NCI-H2171 treated with DMSO at 0.1 percent for 48 hours (cell line): ENCODE measurements at regions not wholly inside any gene's neighbourhood (a gene's known extent, or its start where the extent isn't known, plus 50 kb on each side); places are given as distances from the start of the nearest gene placed in this dataset.
A peak's percentile ranks its signal among the peaks of the same experiment; 100 is the strongest.

ENCODE experiments used
- DNase-seq: peaks from one replicate; lab custom pipeline; 2025; lab: John Stamatoyannopoulos, UW

DNA sequence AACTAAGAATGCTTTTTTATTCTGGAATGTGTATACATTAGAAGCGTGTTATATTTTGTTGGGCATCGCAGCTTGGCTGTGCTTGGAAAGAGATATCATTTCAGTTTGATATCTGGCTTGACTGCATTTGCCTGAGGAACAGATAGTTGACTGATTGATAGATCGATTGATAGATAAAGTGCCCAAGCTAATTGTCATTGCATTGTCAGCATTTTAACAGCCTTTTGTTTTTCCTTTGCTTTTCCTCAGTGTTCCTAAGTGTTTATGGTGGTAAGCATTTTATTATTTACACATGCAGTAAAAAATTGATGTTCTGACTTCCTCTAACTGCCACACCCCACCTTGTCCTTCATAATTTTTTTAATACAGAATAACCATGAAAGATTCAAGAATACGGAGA lies 180.9 kb upstream of the GRIK2 start:
- DNase-seq: no peak

DNA sequence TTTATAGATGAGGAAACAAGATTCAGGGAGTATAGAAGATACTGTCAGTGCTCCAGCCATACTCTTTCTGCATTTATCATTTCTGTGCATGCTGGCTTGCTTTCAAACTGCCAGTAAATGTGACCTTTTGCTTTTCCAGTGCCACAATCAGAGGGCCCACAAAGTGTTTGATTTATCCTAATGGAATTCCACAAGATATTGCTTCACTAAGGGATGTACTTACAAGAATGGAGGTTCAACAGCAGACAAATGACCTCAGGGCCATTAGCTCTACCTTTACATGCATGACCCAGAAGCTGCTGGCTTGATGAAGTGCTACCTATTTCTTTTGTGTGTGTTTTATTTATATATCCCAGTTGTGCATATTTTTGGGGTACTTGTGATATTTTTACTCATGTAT lies 171.5 kb upstream of the GRIK2 start:
- DNase-seq: no peak

DNA sequence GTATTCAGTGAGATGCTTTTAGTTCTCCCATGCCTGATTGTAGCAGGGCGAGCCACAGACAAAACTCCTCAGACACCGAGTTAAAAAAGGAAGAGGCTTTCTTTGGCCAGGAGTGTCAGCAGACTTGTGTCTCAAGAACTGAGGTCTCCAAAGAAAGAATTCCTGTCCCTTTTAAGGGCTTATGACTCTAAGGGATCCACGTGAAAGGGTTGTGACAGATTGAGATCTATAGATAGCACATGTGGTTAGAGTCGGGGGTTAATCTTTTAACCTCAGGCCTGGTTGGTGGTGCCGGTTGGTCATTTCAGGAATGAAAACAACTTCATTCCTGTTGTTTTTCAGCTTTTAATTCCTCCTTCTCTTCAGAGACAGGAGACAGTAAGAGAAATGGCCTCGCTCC lies 168.8 kb upstream of the GRIK2 start:
- DNase-seq: no peak

DNA sequence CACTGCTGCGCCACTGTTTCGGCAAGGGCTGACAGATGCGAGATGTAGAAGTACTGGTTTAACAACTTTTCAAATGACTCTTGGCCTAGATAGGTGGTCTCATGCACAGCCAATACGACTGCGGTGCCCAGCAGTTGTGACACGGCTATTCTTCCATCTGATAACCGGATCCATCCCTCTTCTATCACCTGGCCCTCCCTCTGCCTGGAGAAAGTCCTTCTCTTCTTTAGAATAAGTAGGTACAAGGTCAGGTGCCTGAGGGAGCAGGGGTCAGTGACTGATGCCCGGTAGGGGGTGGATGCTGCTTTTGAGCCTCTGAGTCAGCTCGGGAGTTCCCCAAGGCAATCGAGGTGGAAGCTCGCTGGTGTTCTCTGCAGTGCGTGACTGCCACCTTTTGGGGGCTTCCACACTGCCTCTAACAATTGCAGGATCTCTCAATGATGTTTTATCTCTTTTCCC lies 166.8 kb upstream of the GRIK2 start:
- DNase-seq: peak; percentile 22

DNA sequence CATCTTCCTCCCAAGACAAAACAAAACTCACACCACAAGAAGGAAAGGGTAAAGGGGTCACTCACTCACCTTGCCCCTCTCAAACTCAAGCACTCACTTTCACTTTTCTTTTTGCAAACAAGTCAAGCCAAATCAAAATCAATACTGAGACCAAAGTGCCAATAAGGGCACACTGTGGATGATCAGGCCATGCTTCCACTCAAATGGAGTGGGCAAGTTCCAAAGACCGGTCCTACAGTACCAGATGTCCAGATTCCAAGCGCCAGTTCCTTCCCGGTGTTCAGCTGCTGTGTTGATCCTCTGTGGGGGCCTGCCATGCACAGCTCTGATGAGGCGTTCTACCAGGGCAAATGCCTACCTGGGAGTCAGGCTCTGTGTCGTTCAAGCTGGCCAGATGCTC lies 162.6 kb upstream of the GRIK2 start:
- no peak for DNase-seq

DNA sequence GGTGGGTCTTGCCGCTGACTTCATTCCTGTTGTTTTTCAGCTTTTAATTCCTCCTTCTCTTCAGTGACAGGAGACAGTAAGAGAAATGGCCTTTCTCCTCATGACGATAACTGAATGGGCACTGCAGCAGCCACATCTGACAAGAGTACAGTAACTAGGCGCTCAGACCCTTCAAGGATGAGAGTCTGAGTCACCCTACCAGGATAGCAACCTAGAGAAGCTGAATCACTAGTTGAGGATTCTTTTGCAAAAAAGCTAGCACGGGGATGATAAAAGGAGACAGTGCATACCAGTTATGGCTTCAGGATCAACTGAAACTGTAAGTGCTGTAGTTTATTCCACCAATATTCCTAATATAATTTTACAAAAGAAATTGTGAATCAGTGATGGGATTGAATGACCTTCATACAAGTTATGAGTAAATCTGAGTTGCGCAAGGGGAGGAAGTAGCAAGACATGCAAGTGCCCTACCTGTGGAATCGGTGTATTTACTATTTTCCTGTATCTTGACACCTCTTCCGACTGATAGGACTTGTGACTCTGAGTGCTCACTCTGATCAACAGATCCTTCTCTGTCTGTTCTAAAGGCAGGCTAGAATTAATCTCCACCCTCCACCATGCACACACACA lies 161.8 kb upstream of the GRIK2 start:
- DNase-seq: no peak

DNA sequence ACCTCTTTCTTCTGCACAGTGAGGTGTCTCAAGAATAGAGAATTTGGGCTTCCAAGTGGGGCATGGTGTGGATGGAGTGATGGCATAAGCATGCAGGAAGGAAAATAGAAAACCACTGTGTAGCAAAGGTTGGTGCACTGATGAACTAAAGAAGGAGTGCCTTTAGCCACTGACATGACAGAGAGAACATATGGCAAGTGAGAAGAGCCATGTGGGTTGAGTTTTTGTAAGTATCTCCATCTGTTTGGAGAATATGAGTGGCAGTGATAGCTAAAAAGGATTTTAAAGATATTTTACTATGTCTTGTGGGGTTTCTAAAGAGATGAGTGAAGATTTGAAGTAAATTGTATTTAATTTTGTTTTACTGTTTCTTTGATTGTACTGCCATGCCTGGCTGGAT lies 160.5 kb upstream of the GRIK2 start:
- DNase-seq: peak; percentile 81

DNA sequence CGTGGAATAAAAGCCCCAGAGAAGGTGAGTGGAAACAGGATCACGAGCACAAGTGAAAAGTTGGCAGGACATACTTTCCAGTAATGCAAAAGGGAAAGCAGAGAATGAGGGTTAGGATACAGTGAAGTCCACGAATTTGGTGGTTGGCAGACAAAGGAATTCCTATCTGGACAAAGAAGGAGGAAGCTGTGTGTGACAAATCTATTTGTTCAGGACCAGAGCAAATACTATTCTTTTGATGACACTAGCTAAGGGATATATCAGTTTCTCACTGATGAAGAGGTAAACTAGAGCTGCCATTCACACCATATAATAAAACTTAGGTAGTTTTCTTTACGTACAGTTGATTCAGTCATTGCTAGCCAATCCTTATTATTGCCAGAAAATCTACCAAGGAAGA lies 156.8 kb upstream of the GRIK2 start:
- no peak for DNase-seq

DNA sequence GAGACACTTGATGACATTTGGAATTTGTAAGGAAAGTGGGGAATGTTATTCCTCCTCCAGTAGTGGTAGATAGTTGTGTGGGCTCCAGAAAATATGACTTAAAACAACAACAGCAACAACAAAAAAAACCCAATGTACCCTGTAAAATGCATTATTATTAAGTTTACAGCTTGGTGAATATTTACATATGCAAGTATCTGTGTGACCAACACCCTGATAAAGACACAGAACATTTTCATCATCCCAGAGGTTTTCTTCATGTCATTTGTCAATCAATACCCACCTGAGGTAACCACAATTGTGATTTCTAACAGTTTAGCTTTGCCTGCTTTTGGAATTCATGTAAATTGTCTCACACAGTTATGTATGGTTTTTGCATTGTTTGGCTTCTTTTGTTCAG lies 152.1 kb upstream of the GRIK2 start:
- DNase-seq: no peak

DNA sequence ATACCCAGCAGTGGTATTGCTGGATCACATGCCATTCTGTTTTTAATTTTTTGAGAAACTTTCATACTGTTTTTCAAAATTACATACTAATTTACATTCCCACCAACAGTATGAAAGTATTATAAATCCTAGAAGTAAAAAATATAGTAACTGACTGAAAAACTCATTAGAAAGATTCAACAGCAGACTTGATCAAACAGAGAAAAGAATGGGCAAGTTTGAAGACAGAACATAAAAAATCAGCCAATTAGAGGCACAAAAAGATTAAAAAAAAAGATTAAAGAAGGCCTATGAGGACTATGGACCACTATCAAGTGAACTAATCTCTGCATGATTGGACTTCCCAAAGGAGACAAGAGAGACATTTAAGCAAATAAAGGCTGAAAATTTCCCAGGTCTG lies 144.0 kb upstream of the GRIK2 start:
- DNase-seq: no peak

DNA sequence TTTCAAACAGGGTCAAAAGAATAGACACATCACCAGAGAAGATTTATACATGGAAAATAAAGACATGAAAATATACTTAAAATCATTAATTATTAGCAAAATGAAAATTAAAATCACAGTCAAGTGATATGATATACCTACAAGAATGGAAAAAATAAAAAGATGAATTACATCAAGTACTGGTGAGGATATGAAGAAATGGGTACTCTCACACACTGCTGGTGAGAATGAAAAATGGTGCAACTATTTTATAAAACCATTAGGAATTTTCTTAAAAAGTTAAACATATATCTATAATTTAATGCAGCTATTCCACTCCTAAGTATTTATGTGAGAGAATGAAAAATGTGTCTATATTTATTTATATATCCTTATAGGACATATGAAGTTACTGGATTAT lies 136.3 kb upstream of the GRIK2 start:
- no peak for DNase-seq

DNA sequence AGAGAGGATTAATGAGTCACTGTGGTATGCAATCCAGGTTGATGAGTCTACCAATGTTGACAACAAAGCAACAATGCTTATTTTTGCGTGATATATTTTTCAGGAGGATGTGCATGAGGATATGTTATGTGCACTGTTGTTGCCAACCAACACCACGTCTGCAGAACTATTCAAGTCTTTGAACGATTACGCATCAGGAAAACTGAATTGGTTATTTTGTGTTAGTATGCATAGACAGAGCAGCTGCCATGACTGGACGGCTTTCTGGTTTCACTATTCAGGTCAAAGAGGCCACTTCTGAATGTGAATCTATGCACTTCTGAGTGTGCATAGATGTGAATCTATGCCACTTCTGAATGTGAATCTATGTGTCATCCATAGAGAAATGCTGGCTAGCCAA lies 134.0 kb upstream of the GRIK2 start:
- DNase-seq: no peak

DNA sequence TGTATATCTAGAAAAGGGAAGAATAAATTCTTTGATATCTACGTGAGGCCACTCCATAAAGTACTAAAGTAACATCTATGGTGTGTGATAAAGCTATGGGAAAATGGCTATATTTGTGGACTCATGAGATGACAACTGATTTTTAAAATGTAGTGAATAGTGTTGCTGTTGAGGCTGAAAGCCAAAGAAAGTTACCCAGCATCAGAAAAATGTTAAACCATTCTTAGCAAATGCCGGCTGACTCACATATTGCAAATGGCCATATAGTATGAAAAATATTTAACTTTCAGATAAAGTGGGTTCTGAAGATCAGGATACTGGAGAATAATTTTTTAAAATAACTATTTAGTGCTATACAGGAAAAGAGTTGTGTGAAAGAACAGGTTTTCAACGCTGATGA lies 129.9 kb upstream of the GRIK2 start:
- no peak for DNase-seq

DNA sequence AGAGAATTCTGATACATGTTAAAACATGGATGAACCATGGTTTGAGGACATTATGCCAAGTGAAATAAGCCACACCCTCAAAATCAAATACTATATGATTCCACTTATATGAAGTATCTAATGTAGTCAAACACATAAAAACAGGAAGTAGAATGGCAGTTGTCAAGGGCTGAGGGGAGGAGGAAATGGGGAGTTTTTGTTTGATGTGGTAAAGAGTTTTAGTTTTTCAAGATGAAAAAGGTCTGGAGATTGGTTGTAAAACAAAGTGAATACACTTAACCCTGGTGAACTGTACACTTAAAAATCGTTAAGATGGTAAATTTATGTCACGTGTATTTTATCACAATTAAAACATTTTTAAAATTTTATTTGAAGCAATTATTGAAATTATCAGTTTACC lies 127.4 kb upstream of the GRIK2 start:
- DNase-seq: no peak

DNA sequence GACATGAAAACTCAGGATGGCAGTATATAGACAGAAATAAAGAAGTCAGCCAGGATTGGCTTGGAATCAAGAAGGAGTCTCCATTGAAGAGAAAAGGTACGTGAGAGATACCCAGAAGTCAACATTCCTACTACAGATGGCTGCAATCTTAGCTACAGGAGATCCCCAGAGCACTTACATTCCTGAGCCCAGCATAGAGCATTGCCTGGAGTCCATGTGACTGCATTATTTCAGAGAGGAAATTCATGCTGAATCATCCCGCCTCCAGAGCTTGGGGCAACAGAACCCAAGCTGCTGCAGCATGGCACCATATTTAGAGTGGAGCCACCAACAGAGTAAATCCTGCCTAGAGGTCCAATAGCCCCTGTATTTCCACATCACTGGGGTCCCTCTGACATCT lies 125.0 kb upstream of the GRIK2 start:
- no peak for DNase-seq

DNA sequence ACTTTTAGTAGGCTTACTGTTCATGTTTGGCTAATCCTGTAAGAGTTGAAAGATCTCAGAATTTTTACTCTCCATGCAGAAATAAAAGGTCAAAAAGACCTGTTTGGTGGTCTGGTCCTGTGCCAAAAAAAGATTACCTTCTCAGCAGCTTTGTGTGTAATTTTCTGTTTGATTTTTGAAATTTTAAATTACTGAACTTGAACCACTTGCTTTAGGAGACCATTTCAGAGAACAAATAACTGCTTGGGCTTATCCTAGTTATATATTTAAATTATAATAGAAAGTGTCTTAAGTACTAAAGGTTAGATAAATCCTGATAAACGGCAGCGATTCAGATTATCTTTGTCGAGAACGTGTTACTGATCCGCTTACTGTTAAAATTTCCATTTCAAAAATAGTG lies 118.3 kb upstream of the GRIK2 start:
- DNase-seq: no peak

DNA sequence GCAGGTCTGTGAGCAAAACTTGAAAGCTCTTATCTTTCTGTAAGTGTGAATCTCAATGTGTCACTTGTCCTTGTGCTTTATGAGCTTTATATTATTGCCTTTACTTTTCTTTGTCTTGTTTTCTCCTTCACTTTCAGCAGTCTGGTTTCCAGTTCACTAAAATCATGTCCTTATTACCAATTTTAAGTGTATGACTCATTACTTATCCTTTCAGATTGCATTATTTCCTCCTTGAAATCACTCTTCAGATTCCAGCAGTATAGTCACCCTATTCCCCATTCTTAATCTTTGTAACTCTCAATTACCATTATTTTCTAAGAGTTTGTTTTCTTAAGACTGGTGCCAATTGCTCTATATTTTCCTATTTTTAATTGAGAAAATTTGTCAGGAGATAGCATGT lies 117.4 kb upstream of the GRIK2 start:
- no peak for DNase-seq

DNA sequence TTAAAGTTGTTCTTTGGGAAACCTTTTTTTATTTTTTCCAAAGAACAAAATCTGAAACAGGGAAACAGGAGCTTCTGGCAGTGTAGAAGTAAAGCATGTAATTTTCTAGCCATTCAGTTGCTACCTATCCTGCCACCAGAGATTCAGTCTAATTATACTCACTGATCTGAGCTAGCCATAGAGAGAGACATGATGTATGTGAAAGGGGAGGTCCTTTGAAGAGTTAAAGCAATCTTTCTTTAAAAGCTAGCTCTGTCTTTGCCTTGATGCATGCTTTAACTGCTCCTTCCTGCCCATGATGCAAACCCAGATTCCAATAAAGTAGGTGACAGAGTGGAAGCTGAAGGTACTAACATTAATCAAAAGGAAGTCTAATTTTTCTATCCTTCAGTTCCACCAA lies 114.1 kb upstream of the GRIK2 start:
- no peak for DNase-seq

DNA sequence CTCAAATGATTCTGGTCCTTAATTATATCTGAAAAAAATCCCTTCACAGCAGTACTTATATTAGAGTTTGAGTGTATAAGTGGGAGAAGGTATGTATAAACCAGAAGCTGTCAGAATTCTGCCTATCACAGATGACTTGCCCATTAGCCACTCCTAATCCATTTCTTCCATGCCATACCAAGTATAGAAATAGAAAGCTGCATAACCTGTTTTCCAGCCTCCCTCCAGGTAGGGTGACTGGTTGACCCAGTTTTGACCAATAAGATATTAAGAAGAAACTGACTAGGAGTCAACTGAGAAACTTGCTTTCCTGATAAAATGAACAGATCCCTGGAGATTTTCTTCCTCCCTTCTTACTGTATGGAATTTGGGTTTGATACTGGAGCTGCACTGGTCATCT lies 112.2 kb upstream of the GRIK2 start:
- DNase-seq: no peak

DNA sequence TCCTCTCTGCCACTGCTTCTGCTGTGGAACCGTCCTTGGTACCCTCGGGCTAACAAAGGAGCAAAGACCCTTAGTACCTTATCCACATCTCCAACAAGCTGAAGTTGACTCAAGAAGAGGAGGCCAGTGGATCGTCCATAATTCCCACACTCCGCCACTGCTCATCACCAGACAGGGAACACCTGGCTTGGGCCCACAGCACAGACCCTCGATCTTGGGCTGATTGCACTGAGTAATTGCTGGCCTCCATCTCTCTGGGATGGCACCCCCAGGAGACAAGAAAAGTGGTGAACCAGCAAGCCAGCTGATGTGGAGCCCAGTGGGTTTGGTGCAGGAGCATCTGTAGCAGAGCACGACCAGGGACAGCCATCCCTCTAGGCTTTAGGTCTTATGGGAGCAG lies 109.4 kb upstream of the GRIK2 start:
- no peak for DNase-seq

DNA sequence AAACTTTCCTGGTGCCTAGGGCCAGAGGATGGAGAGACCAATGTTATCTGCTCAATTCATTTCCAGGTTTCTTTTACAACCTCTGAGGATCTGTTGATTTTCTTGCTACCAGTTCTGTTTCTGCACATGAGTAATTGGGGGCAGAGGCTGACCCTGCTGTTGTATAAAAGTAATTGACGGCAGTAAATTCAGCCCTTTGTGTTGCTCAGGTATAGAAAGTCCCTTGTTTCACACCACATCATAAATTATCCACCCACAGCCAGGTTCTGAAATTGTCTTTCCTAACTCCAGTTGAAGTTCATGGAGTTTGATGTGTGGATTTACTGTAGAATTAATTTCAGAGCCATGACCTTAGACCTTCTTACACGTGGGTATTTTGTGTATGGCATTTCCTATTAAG lies 107.4 kb upstream of the GRIK2 start:
- DNase-seq: no peak

DNA sequence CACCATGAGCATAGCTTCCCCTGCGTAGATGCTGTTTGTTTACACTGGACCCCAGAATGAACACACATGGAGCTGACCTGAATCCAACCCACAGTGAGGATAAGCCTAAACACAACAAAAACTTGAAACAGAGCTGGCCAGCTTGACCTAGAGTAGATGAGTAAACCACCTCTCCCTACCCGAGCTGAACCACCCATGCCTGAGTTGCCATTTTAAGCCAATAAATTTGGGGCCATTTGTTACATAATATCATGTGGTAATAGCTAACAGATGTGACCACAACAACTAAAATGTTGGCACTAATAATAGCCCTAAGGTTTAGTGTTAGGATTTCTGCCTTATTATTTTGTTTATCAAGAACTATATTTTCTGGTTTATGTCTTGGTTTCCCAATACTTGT lies 103.2 kb upstream of the GRIK2 start:
- DNase-seq: no peak

DNA sequence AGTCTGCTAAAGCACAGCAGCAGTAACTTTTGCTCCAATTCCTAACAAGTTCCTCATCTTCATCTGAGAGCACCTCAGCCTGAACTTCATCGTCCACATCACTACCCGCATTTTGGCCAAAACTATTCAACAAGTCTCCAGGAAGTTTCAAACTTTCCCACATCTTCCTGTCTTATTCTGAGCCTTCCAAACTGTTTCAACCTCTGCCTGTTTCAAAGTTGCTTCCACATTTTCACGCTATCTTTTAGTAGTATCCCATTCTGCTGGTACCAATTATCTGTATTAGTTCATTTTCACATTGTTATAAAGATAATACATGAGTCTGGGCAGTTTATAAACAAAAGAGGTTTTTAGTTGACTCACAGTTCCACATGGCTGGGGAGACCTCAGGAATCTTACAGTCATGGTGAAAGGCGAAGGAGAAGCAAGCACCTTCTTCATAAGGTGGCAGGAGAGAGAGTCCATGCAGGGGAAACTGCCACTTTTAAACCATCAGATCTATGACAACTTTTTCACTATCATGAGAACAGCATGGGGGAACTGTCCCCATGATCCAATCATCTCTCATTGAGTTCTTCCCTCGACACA lies 99.4 kb upstream of the GRIK2 start:
- DNase-seq: no peak

DNA sequence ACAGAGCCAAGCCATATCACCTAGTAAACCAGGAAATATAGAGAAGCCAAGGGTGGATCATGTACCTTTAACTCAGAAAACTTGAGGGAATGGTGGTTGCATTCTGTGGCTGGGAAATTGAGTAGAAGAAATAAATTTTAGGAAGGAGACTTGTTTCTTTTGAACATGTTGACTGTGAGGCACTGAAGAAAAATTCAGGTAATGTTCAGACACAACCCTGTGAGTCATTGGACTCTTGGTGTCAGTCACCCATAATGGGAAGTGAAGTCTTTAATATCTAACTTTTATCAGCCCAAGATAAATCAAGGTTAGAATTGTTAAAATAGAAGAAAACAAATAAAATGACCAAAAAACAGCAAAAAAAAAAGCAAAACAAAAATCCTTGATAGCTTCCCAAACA lies 98.8 kb upstream of the GRIK2 start:
- DNase-seq: no peak
